ENCODE measurements at regions not wholly inside any gene's neighbourhood (a gene's known extent, or its start where the extent isn't known, plus 50 kb on each side); places are given as distances from the start of the nearest gene placed in this dataset.
A peak's percentile ranks its signal among the peaks of the same experiment; 100 is the strongest.

GRCh38 chr3:157618886-157619285, 115.7 kb upstream of the VEPH1 start:
- TF ChIP-seq, protein P1, sequence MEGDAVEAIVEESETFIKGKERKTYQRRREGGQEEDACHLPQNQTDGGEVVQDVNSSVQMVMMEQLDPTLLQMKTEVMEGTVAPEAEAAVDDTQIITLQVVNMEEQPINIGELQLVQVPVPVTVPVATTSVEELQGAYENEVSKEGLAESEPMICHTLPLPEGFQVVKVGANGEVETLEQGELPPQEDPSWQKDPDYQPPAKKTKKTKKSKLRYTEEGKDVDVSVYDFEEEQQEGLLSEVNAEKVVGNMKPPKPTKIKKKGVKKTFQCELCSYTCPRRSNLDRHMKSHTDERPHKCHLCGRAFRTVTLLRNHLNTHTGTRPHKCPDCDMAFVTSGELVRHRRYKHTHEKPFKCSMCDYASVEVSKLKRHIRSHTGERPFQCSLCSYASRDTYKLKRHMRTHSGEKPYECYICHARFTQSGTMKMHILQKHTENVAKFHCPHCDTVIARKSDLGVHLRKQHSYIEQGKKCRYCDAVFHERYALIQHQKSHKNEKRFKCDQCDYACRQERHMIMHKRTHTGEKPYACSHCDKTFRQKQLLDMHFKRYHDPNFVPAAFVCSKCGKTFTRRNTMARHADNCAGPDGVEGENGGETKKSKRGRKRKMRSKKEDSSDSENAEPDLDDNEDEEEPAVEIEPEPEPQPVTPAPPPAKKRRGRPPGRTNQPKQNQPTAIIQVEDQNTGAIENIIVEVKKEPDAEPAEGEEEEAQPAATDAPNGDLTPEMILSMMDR (IDR thresholded peaks at IDR 0.05) = no peak
- Histone ChIP-seq H3K27ac (no peak overlapping the region), H3K4me1 (no peaks in the 10 kb centered on the region), H3K4me3 (no peak overlapping the region), H3K9me3 (no peaks in the 10 kb centered on the region), H3K36me3 (no peaks in the 10 kb centered on the region), H3K27me3 (ENCODE audit: low read depth) (peaks cover 4% of the 10 kb centered on the region)
- intact Hi-C loops (cut with DNase I) = loop anchor here (10.0 kb wide), 1 partner anchor 816 kb away; no protein-coding TSS in a partner anchor
- no peak for DNase-seq
- ATAC-seq = no peak

DNA sequence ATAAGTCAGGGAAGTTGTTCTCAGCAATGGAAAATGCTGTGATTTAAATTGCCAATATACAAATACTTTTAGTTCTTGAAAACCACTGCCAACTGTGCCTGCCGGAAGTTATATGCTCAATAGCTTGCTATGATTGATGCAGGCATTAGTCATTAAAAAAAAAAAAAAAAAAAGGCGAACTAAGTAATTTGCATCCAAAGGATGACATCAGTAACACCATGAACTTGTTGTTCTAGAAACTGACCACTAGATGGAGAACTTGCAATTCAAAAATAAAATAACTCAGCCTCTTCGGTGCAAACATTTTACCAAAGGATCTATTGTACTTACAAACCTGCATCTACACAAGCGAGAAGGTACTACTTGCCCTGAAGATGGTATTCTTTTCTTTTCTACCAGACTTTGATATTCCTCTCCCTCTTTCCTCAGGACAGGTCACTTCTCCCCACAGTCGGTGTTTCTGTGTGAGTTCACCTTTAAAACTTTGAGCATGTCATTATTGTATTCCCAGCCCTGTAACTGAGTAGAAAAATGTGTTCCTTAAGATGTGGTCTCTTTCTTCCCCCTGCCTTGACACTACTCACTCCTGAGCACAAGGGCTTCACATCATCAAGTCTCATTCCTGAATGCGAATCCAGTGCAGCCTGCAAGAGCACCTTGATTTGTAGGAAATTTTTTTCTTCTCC, 115.0 kb upstream of the VEPH1 start:
- H3K4me1 ChIP-seq = no peaks in the 10 kb centered on the region
- DNase-seq (no peak), ATAC-seq (peak; percentile 32 to 50)
- peaks cover 4% of the 10 kb centered on the region for H3K27me3 ChIP-seq (ENCODE audit: low read depth)
- H3K27ac ChIP-seq = no peak overlapping the region
- H3K36me3 ChIP-seq = no peaks in the 10 kb centered on the region
- no peak overlapping the region for H3K4me3 ChIP-seq
- H3K9me3 ChIP-seq = no peaks in the 10 kb centered on the region
- intact Hi-C loops (cut with DNase I) = loop anchor here (10.0 kb wide), 1 partner anchor 817 kb away; no protein-coding TSS in a partner anchor
- TF ChIP-seq, protein P1 (IDR thresholded peaks at IDR 0.05) = peak; percentile 64

DNA sequence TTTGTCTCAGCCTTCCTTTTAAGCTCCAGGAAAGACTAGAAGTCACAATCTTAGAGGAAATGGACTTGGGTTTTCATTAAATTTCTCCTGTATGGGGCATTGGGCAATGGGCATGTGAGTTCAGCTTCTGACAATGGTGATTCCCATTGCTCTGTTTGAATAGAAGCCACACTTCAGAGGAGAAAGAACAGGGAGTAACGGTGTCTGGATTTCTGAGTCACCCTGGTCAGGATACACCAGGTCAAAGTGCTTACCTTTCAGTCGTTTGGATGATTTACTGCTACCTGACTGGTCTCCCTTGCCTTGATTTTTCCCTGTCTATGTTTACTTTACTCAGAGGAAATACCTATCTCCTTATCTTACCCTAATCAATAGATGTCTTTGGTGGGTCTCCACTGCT, 111.7 kb upstream of the VEPH1 start:
- DNase-seq = no peak
- Histone ChIP-seq H3K4me1 (no peaks in the 10 kb centered on the region), H3K27ac (no peak overlapping the region), H3K27me3 (ENCODE audit: low read depth) (no peaks in the 10 kb centered on the region), H3K4me3 (no peak overlapping the region), H3K36me3 (no peaks in the 10 kb centered on the region), H3K9me3 (no peaks in the 10 kb centered on the region)
- TF ChIP-seq, protein P1 (IDR thresholded peaks at IDR 0.05) = no peak
- no peak for ATAC-seq
- intact Hi-C loops (cut with DNase I) = loop anchor here (10.0 kb wide), 1 partner anchor 820 kb away; no protein-coding TSS in a partner anchor

- Histone ChIP-seq H3K36me3 (no peaks in the 10 kb centered on the region), H3K27me3 (ENCODE audit: low read depth) (no peaks in the 10 kb centered on the region), H3K9me3 (no peaks in the 10 kb centered on the region), H3K4me1 (no peaks in the 10 kb centered on the region), H3K27ac (no peak overlapping the region), H3K4me3 (no peak overlapping the region)
- TF ChIP-seq, protein P1 (IDR thresholded peaks at IDR 0.05) = no peak
- DNase-seq (no peak), ATAC-seq (no peak)
- intact Hi-C loops (cut with DNase I) = loop anchor here (10.0 kb wide), 1 partner anchor 823 kb away; no protein-coding TSS in a partner anchor
Measured at GRCh38 chr3:157611536-157612076, 108.4 kb upstream of the VEPH1 start.

GRCh38 chr3:157610876-157611535, 107.8 kb upstream of the VEPH1 start:
- H3K4me1 ChIP-seq = no peaks in the 10 kb centered on the region
- H3K36me3 ChIP-seq = no peaks in the 10 kb centered on the region
- no peaks in the 10 kb centered on the region for H3K27me3 ChIP-seq (ENCODE audit: low read depth)
- intact Hi-C loops (cut with DNase I) = loop anchor here (10.0 kb wide), 1 partner anchor 824 kb away; no protein-coding TSS in a partner anchor
- DNase-seq (no peak), ATAC-seq (no peak)
- H3K27ac ChIP-seq = no peak overlapping the region
- H3K9me3 ChIP-seq = no peaks in the 10 kb centered on the region
- TF ChIP-seq, protein P1 (IDR thresholded peaks at IDR 0.05) = no peak
- no peak overlapping the region for H3K4me3 ChIP-seq
